ENCODE measurements at regions not wholly inside any gene's neighbourhood (a gene's known extent, or its start where the extent isn't known, plus 50 kb on each side); places are given as distances from the start of the nearest gene placed in this dataset.

DNA sequence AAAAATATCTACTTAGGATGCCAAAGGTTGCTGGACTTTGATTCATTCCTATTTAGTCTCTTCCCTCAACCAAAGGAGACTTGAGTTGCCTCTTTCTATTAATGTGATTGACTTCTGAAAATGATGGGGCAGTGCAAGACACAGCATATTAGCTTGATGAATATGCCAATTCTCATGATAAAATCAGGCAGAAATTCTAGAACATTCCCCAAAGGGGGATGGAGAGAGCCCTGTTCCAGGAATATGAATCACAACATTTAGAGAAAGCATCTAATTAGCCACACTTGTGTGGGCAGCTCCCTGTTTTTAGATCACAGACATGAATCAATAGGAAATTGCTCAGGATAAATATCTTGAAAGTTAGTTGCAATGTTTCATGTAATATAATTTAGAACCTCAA, 584.0 kb upstream of the CDH8 start:
- H3K27me3 Mint-ChIP-seq (ENCODE audit: low read depth), result no peaks in the 10 kb centered on the region
- H3K4me3 Mint-ChIP-seq, result no peak overlapping the region
- H3K4me1 Mint-ChIP-seq (ENCODE audit: low read depth), result no peaks in the 10 kb centered on the region
- peaks cover 27% of the 10 kb centered on the region for H3K9me3 Mint-ChIP-seq
- H3K27ac Mint-ChIP-seq, result no peak overlapping the region
- H3K36me3 Mint-ChIP-seq (ENCODE audit: low read depth), result no peaks in the 10 kb centered on the region

DNA sequence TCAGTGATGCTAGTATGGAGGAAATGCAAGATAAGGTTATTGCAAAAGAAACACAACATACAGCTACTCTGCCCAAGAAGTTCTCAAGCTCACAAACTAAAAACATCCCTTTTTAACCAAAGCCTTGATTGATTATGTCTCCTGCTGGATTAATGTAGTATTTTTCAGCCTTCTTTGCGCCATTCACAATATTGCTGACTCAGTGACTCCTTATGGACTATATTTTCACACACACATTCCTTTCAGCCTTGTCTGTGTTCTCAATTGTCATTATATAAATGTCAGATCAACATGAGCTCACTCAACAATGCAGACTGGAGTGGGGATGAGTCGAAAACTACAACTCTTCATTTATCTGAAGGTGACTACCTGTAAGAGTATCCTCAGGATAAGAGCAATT, 579.3 kb upstream of the CDH8 start:
- Mint-ChIP-seq H3K36me3 (ENCODE audit: low read depth) (no peaks in the 10 kb centered on the region), H3K4me3 (no peak overlapping the region), H3K9me3 (peaks cover 47% of the 10 kb centered on the region), H3K27me3 (ENCODE audit: low read depth) (no peaks in the 10 kb centered on the region), H3K4me1 (ENCODE audit: low read depth) (no peaks in the 10 kb centered on the region), H3K27ac (no peak overlapping the region)

DNA sequence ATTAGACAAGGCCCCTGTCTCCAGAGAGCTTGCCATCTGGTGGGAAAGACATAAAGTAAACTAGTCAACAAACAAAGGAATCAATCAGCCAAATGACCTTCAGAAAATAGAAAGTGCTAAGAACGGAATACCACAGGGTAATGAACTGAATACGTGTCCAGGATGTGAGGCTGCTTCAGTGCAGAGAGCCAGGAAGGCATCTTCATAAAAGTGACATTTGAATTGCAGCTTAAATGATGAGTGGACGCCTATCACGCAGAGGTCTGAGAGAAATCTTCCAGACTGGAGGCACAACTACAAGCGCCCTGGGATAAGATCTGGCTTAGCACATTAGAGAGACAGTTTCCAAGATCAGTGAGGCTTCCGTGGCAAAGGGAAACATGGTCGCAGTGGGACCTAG, 574.1 kb upstream of the CDH8 start:
- Mint-ChIP-seq H3K4me1 (ENCODE audit: low read depth) (no peaks in the 10 kb centered on the region), H3K27ac (no peak overlapping the region)

DNA sequence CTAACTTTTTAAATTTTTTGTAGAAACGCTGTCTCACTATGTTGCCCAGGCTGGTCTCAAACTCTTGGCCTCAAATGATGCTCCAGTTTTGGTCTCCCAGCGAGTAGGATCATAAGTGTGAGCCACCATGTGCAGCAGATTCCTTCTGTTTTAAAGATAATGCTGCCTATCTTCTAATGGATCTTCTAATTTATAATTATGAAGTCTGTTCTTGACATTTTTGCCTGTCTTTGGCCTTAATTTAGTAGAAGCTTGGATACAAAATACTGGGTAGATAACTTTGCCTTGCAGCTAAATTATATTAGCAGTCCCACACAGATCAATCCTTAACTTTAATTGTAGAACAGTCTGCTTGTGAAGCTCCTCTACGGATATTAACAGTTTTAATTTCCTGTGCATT, 566.6 kb upstream of the CDH8 start:
- H3K27me3 Mint-ChIP-seq (ENCODE audit: low read depth), result no peaks in the 10 kb centered on the region
- H3K4me1 Mint-ChIP-seq (ENCODE audit: low read depth), result no peaks in the 10 kb centered on the region
- H3K27ac Mint-ChIP-seq, result no peak overlapping the region
- H3K9me3 Mint-ChIP-seq, result peaks cover 32% of the 10 kb centered on the region
- H3K36me3 Mint-ChIP-seq (ENCODE audit: low read depth), result no peaks in the 10 kb centered on the region
- H3K4me3 Mint-ChIP-seq, result no peak overlapping the region

More for the DNA sequence above, 574.1 kb upstream of the CDH8 start:
- no peaks in the 10 kb centered on the region for H3K27me3 Mint-ChIP-seq (ENCODE audit: low read depth)
- no peak overlapping the region for H3K4me3 Mint-ChIP-seq
- H3K9me3 Mint-ChIP-seq, result peaks cover 42% of the 10 kb centered on the region
- H3K36me3 Mint-ChIP-seq (ENCODE audit: low read depth), result no peaks in the 10 kb centered on the region

DNA sequence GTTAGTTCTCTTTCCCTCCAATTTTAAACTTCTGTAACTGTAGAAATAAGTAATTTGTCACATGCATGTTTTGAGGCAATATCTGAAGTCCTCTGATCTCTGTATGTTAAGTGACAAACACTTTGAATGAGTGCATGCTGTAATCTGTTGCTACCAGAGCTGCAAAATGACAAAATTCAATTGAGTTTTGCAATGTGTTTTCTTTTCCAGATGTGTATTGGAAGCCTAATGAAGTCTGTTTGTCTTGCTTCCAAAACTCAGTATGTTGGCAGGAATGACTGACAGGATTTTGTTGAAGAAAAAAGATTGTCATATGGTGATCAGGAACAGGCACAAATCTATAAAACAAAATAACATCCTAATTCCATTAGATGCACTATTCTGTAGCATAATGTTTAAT, 561.6 kb upstream of the CDH8 start:
- Mint-ChIP-seq H3K9me3 (peaks cover 40% of the 10 kb centered on the region), H3K4me1 (ENCODE audit: low read depth) (no peaks in the 10 kb centered on the region), H3K27ac (no peak overlapping the region), H3K27me3 (ENCODE audit: low read depth) (no peaks in the 10 kb centered on the region), H3K4me3 (no peak overlapping the region), H3K36me3 (ENCODE audit: low read depth) (no peaks in the 10 kb centered on the region)

DNA sequence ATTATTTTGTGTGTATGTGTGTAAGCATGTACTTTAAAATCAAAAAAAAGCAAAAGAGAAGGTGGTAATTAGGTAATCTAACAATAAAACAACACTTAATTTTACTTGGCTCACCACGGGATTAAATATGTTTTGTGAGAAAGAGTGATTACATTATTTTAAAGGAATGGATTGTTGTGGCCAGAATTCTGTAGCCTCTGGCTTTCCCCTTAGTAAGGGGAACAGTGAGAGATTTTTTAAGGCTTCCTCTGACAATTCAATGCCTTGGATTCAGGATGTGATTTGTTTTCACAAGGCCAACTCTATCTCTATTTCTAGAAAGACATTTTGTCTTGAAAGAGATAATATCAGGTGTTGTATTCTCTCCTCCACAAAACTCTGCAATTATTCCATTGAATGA, 560.3 kb upstream of the CDH8 start:
- Mint-ChIP-seq H3K4me1 (ENCODE audit: low read depth) (no peaks in the 10 kb centered on the region), H3K36me3 (ENCODE audit: low read depth) (no peaks in the 10 kb centered on the region), H3K4me3 (no peak overlapping the region), H3K9me3 (peaks cover 34% of the 10 kb centered on the region), H3K27me3 (ENCODE audit: low read depth) (no peaks in the 10 kb centered on the region), H3K27ac (no peak overlapping the region)

DNA sequence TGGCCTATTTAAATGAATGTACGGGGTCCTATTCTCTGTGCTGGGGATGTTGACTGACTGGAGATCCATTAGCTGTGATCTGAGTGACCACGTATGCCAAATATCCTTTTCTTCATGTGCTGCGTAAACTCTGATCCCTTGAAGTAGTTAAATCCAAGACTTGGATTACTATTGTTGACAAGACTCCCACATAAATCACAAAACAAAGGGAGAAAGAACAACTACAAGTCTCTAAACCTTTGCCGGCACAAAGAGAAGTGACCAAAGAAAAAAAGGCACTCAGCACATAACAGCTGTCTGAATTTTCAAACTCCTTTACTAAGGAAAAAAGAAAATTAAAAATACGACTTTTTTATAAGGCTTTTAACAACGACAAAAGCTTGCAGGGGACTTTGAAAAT, 559.9 kb upstream of the CDH8 start:
- no peaks in the 10 kb centered on the region for H3K27me3 Mint-ChIP-seq (ENCODE audit: low read depth)
- H3K9me3 Mint-ChIP-seq, result peaks cover 30% of the 10 kb centered on the region
- no peaks in the 10 kb centered on the region for H3K4me1 Mint-ChIP-seq (ENCODE audit: low read depth)
- H3K36me3 Mint-ChIP-seq (ENCODE audit: low read depth), result no peaks in the 10 kb centered on the region
- H3K27ac Mint-ChIP-seq, result no peak overlapping the region
- no peak overlapping the region for H3K4me3 Mint-ChIP-seq

DNA sequence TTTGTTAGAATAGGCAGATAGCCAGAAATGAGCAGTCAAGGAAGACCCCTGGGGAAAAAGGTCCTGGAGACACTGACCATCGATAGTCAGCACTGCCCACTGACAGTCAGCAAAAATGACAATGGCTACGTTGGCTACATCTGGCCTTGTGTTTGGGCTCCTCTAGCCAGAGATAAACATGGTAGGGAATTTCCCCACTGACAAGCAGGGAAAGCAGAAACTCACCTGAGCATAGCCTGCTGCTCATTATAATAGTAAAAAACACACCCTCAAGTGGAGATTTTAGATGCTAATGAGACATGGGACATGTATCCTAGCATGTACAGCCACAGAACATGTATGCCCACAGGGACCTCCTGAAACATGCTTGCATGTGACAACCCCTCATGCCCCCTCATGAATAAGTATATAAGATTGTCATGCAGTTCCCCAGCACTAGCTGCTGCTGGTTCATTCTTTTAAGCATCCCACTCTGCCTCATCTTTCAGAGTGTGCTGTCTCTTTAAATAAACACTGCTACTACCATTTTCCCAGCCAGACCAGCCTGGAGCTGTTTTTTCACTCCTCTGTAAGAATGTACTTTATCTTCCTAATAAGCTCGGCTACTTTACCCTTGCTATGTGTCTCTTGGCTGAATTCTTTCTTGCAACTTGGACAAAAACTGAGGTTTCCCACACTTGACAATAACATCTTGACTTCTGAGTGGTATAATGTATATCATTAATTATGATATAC, 550.1 kb upstream of the CDH8 start:
- H3K4me1 Mint-ChIP-seq (ENCODE audit: low read depth), result no peaks in the 10 kb centered on the region
- H3K9me3 Mint-ChIP-seq, result peaks cover 39% of the 10 kb centered on the region
- H3K27me3 Mint-ChIP-seq (ENCODE audit: low read depth), result no peaks in the 10 kb centered on the region
- H3K27ac Mint-ChIP-seq, result no peak overlapping the region
- H3K36me3 Mint-ChIP-seq (ENCODE audit: low read depth), result no peaks in the 10 kb centered on the region
- no peak overlapping the region for H3K4me3 Mint-ChIP-seq

DNA sequence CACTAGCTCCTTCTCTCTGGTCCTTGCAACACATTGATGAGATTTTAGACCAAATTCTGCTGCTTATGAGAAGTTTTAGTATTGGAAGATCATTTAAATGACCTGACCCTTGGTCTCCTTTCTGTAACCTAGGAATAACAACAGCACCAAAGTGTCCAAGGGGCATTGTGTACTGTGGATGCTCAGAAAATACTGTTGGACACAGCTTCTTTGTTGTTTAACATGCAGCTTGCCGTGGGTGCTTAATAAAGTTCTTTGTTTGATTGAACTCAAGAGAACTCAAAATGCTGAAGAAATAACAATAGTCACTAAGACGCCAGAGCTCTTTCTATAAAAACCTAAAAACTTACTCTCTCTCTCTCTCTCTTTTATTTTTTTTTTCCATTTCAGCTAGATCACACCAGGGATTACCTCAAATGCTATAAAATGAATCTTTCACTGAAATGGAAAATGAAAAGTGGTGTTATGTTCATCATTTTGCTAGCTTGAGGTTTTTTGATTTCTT, 548.9 kb upstream of the CDH8 start:
- Mint-ChIP-seq H3K27ac (no peak overlapping the region), H3K9me3 (peaks cover 37% of the 10 kb centered on the region), H3K27me3 (ENCODE audit: low read depth) (no peaks in the 10 kb centered on the region), H3K4me1 (ENCODE audit: low read depth) (no peaks in the 10 kb centered on the region), H3K36me3 (ENCODE audit: low read depth) (no peaks in the 10 kb centered on the region), H3K4me3 (no peak overlapping the region)

DNA sequence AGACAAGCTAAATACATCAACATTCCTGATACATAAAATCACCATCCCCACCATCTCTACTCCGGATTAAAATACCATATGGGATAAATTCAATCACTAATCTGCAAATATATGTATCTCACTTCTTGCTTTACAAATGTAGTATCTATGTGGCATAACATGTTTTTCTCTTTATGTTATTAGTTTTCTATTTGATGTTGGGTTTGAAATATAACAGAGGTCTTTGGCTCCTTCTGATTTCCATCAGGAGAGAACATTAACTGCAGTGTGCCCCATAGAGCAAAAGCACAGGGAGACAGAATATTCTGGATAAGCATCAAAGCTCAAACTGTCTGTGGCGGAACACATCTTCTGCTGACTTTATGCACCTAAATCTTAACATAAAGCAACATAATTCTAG, 547.2 kb upstream of the CDH8 start:
- Mint-ChIP-seq H3K9me3 (peaks cover 36% of the 10 kb centered on the region), H3K36me3 (ENCODE audit: low read depth) (no peaks in the 10 kb centered on the region), H3K4me3 (no peak overlapping the region), H3K4me1 (ENCODE audit: low read depth) (no peaks in the 10 kb centered on the region), H3K27me3 (ENCODE audit: low read depth) (no peaks in the 10 kb centered on the region), H3K27ac (no peak overlapping the region)

DNA sequence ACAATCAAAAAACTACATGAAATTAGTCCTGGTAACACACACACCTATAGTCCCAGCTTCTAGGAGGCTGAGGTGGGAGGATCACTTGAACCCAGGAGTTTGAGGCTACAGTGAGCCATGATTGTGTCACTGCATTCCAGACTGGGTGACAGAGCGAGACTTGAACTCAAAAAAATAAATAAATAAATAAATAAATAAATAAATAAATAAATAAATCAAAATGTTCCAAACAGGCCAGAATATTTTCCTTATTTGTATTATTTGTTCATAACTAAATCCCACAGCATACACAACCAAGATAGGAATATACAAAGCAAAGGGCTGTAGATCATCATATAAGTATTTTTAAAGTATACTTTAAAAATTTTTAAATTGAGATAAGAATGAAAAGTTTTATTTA, 537.2 kb upstream of the CDH8 start:
- no peaks in the 10 kb centered on the region for H3K36me3 Mint-ChIP-seq (ENCODE audit: low read depth)
- no peak overlapping the region for H3K27ac Mint-ChIP-seq
- H3K27me3 Mint-ChIP-seq (ENCODE audit: low read depth), result no peaks in the 10 kb centered on the region
- no peaks in the 10 kb centered on the region for H3K4me1 Mint-ChIP-seq (ENCODE audit: low read depth)
- H3K4me3 Mint-ChIP-seq, result no peak overlapping the region
- peaks cover 22% of the 10 kb centered on the region for H3K9me3 Mint-ChIP-seq

DNA sequence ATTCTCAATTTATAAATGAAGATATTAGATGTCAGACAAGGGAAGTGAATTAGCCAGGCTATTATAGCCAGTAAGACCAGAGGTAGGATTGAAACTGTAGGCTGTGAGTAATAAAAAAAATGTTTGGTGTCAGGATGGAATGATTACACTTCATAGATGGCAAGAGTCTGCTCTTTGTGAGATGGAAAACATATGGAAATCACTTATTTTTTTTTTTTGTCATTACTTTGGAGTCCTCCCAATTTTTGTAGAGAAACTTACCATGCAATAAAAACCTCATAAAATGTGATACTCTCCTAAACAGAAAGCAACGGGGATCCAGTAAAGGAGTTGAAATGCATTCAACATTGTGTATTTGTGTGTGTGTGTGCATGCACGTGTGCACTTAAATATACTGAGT, 532.7 kb upstream of the CDH8 start:
- Mint-ChIP-seq H3K4me3 (no peak overlapping the region), H3K4me1 (ENCODE audit: low read depth) (no peaks in the 10 kb centered on the region), H3K9me3 (peaks cover 9% of the 10 kb centered on the region), H3K36me3 (ENCODE audit: low read depth) (no peaks in the 10 kb centered on the region), H3K27me3 (ENCODE audit: low read depth) (no peaks in the 10 kb centered on the region), H3K27ac (no peak overlapping the region)

DNA sequence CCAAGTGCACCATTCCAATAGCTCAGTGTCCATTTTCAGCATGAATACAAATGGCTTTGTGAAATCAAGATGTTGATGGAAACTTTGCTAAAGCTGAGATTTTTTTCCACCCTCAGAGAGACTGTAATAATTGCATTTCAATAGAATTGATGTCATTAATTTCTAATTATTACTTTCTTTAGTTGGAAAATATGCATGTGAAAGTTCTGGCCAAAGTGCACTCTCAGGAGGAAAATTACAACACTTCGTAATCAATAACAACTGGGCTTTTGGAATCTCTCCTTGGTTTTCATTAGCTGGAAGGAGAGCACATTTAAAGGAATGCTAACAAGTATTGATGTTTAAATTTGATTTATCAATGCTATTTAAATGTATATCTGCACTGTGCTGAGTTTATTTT, 529.5 kb upstream of the CDH8 start:
- no peaks in the 10 kb centered on the region for H3K4me1 Mint-ChIP-seq (ENCODE audit: low read depth)
- H3K36me3 Mint-ChIP-seq (ENCODE audit: low read depth), result no peaks in the 10 kb centered on the region
- H3K27me3 Mint-ChIP-seq (ENCODE audit: low read depth), result no peaks in the 10 kb centered on the region
- peaks cover 23% of the 10 kb centered on the region for H3K9me3 Mint-ChIP-seq
- H3K27ac Mint-ChIP-seq, result no peak overlapping the region
- no peak overlapping the region for H3K4me3 Mint-ChIP-seq

DNA sequence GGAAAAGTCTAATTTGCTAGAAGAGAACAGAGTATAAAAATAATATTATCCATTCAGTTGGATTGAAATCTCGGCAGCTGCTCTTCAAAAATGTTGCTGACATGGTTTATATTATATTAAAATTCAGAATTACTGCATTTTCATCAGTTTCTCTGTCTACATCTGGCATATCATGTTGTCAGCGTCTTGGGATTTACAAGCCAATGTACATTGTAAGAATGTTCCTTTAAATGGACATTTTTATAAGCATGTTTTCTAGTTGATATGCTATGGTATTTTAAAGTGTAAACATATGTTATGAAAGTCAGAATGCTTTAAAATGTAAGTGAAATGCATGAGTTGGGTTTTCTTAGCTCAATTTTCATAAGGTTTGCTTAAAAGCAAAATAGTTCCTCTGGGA, 528.1 kb upstream of the CDH8 start:
- peaks cover 29% of the 10 kb centered on the region for H3K9me3 Mint-ChIP-seq
- no peak overlapping the region for H3K4me3 Mint-ChIP-seq
- no peaks in the 10 kb centered on the region for H3K4me1 Mint-ChIP-seq (ENCODE audit: low read depth)
- H3K27ac Mint-ChIP-seq, result no peak overlapping the region
- H3K36me3 Mint-ChIP-seq (ENCODE audit: low read depth), result no peaks in the 10 kb centered on the region
- no peaks in the 10 kb centered on the region for H3K27me3 Mint-ChIP-seq (ENCODE audit: low read depth)

DNA sequence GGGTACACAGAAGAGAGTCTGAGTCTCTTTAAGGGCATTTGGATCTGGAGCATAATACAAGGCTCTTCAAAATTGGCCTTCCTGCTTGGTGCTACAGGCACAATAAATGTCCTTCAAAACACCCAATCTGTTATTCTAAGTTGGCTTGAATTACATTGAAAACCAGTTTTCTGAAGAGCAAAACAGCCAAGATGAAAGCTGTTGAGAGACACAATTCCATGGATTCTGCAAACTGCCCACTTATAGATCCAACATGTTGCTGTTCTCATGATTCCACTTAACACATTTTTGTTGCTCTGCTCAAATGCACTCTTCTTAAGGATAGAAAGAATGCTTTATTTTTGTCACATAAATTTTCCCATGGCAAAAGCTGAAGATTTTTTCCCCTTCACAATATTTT, 525.9 kb upstream of the CDH8 start:
- Mint-ChIP-seq H3K4me3 (no peak overlapping the region), H3K36me3 (ENCODE audit: low read depth) (no peaks in the 10 kb centered on the region), H3K4me1 (ENCODE audit: low read depth) (no peaks in the 10 kb centered on the region), H3K27ac (no peak overlapping the region), H3K9me3 (peaks cover 41% of the 10 kb centered on the region), H3K27me3 (ENCODE audit: low read depth) (no peaks in the 10 kb centered on the region)

DNA sequence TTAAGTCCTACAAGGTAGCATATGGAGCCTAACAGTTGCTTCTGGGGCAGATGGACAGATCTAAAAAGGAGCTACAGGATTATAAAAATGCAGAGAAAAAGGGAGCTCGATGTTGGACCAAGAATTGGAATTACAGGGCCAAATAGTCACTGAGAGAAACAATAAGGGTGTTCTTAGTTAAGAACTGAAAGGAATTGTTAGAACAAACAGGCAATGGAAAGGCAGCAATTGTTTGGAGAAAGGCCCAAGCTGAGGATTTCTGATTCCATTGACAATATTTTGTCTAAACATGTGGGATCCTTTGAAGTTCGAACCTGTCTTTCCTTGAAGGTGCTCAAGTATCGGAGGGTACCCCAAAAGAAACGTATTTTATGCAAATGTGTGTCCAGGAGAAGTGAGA, 513.6 kb upstream of the CDH8 start:
- Mint-ChIP-seq H3K27me3 (ENCODE audit: low read depth) (no peaks in the 10 kb centered on the region), H3K36me3 (ENCODE audit: low read depth) (no peaks in the 10 kb centered on the region), H3K9me3 (peaks cover 14% of the 10 kb centered on the region), H3K4me3 (no peak overlapping the region), H3K27ac (no peak overlapping the region), H3K4me1 (ENCODE audit: low read depth) (no peaks in the 10 kb centered on the region)
